GM18951 (cell line): ENCODE measurements at regions not wholly inside any gene's neighbourhood (a gene's known extent, or its start where the extent isn't known, plus 50 kb on each side); places are given as distances from the start of the nearest gene placed in this dataset.

Experiments
- POLR2A ChIP-seq: IDR thresholded peaks from 4 replicates; pipeline ENCODE4 v1.6.1; 2011; ENCODE audit warnings: mild to moderate bottlenecking; ENCODE audit not compliant: insufficient read length, insufficient read depth; ENCODE audit errors: extremely low read depth
- in situ Hi-C: fragments of 300-500 bp; cut with MboI; formaldehyde crosslinking; loops from one replicate; pipeline ENCODE4 v1.12.0; 2022; ENCODE audit warnings: low sequenced_read_pairs, mixed read lengths, inconsistent platforms; ENCODE audit not compliant: unreplicated experiment

DNA sequence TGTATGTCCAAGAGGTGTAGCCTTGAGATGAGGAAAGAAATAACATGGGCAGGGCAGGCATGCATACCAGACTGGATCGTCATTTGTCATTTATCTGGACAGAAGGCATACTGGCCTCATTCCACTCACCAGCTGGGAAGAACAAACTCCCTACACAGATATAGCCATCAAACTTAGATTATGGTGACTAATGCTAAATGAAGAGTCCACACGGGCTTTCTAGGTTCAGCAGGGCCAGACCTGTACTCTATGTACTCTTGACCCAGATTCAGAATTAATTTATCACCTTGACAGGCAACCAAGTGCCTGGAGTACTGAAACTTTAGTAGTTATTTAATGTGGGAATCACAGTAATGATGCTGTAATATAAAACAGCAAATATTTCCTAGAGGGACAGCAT, 164.3 kb upstream of the IL12A start:
- in situ Hi-C loops = loop anchor here (10.0 kb wide), 1 partner anchor 170 kb away; no protein-coding TSS in a partner anchor
- no peak for TF ChIP-seq POLR2A

GRCh38 chr3:159825216-159825854, 163.3 kb upstream of the IL12A start:
- no peak for TF ChIP-seq POLR2A
- in situ Hi-C loops = loop anchor here (10.0 kb wide), 1 partner anchor 169 kb away; no protein-coding TSS in a partner anchor

DNA sequence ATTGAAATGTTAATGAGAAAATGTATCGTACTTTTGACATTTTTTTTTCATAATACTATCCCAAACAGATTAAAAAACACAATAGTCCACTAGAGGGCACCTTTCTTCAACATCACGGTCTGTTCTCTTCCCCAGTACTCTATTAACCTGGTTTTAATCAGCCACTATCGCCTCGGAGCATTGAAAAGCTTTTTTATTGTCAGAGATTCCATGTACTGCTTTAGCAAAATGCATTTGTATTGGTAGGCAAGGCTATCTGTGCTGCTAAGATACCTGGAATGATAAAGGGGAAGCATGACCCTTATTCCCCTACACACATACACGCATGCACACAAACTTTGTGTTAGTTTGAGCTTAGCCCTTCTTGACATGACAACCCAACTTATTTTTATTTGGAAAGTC, 160.1 kb upstream of the IL12A start:
- in situ Hi-C loops = loop anchor here (10.0 kb wide), 1 partner anchor 166 kb away; no protein-coding TSS in a partner anchor
- no peak for TF ChIP-seq POLR2A

DNA sequence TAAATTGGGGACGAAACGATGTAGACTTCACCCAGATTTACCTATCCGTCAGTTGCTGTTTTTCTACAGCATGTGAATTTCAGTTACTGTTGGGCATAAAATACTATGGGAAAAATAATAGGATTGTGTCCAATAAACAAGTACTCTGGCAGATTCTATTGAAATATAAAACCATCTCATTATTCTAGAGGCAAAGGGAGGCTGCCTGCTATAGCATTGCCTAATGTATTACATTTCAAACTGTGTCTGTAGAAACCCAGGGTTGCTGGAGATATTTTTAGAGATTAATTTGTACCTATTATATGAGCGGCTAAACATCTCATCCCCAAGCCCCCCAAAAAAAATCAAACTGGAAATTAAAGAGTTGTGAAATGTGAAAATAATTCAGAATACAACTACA, 159.6 kb upstream of the IL12A start:
- TF ChIP-seq POLR2A = no peak
- in situ Hi-C loops = loop anchor here (10.0 kb wide), 1 partner anchor 166 kb away; no protein-coding TSS in a partner anchor

DNA sequence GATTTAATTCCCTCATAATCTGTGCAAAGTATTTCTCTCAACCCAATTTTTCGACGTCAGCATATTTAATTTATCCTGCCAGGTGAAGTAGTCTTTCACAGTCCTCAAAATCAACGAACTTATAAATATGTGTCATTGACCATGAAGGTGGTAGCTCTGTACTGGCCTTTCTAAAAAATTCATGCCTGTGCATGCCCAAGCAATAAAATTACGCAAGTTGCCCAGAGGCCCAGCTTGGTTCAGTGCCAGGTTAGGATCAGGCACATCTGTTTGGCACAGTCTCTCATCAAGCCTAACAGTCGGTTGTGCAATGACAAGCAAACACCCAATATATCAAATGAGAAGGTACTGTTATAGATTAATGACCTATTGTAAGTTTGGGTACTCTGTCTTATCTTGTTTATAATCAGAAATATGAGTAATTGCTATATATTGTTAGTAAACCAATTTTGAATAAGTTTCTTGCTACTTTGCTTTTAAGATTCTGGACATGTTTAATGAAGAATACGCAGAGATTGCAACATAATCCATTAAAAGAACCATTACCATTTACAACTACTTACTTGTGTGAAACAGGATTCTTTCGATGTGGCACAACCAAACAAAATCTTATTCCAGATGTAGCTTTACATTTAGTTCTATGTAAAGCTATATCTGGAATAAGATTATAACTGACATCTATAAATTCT, 159.0 kb upstream of the IL12A start:
- in situ Hi-C loops = loop anchor here (10.0 kb wide), 1 partner anchor 165 kb away; no protein-coding TSS in a partner anchor
- TF ChIP-seq POLR2A = no peak

GRCh38 chr3:159830523-159831154, 158.0 kb upstream of the IL12A start:
- no peak for TF ChIP-seq POLR2A
- in situ Hi-C loops = no loop called here

DNA sequence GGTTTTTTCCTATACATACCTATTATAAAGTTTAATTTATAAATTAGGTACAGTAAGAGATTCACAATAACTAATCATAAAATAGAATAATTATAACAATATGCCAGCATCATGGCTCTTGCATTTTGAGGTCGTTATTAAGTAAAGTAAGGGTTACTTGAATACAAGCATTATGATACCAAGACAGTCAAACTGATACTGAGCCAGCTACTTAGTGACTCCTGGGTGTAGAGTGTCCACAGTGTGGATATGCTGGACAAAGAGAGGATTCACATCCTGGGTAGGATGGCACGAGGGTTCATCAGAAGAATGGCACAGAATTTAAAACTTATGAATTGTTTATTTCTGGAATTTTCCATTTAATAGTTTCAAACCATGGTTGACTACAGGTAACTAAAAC, 157.2 kb upstream of the IL12A start:
- no peak for TF ChIP-seq POLR2A
- in situ Hi-C loops = no loop called here

DNA sequence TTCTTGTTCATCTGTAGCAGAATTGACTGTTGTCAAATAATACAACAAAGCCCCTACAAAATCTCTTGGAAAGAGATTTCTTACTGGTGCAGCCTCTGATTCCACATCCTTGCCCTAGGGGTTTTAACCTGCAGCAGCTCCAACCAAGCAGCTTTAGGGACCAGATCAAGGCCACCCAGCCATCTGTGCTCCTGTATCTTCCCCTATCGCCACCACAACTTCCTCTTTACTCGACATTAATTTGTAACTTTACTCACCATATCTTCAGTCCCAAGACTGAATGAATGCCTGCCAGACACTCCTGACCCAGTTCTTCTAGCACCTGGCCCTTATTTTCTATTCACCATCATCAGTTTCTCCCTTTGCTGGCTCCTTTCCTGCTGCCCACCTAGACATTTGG, 156.6 kb upstream of the IL12A start:
- TF ChIP-seq POLR2A = no peak
- in situ Hi-C loops = no loop called here

DNA sequence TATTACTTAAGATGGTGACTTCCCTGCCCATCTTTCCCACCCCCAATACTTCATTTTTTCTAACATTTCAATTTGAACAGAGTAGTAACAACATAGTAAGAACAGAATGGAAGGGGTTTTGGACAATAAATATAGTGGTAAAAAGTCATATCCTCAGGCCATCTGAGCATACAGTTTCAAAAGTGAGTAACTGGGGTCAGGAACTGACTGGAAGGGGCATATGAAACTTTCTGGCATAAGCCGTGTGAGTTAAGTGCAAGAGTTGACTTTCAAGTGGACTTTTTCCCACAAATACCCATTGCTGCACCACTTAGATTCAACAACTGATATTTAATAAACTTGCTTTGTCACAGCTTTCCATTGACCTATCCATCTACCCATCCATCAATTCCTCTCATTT, 153.5 kb upstream of the IL12A start:
- no peak for TF ChIP-seq POLR2A
- in situ Hi-C loops = no loop called here

GRCh38 chr3:159837725-159838124, 150.9 kb upstream of the IL12A start:
- in situ Hi-C loops = no loop called here
- TF ChIP-seq POLR2A = no peak

DNA sequence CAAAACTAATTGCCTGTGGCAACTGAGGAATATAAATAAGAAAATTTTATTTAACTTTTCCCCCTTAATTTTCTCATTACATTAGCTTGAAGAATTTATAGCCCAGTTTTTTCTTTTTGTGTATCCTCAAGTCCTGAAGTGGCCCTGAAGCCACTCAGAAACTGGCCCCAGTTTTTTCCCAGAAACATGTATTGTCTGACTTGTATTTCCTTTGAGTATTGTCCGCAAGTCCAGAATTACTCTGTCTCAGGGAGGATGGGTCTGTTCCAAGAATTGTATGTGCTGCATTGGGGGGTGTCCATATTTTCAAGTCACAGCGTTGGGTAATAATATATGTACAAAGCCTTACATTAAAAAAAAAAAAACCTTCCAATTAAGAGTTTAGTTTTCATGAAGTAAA, 149.7 kb upstream of the IL12A start:
- TF ChIP-seq POLR2A = no peak
- in situ Hi-C loops = no loop called here

GRCh38 chr3:159839561-159840379, 148.9 kb upstream of the IL12A start, which contains the start of gene SCHIP1:
Gene SCHIP1, plus strand, starts transcription at chr3:159839861.
- TF ChIP-seq POLR2A = peak; percentile 38
- in situ Hi-C loops = no loop called here
